Hematopoietic multipotent progenitor cell treated with erythropoietin and hydrocortisone succinate and interleukin-3 and kit ligand, for 4 days (in vitro differentiated cells): ENCODE measurements at regions not wholly inside any gene's neighbourhood (a gene's known extent, or its start where the extent isn't known, plus 50 kb on each side); places are given as distances from the start of the nearest gene placed in this dataset.
"Not testable (repeated sequence)": the region's sequence is repeated elsewhere in the genome, so short reads cannot be mapped to it uniquely, and the experiment has no call there.

ENCODE experiments used
- DNase-seq: peaks from one replicate; pipeline ENCODE4 v3.0.0-alpha.2; 2015

- DNase-seq, result no peak
These were observed 202.6 kb downstream of the TMA16 start for GRCh38 chr4:163697121-163697520.

DNA sequence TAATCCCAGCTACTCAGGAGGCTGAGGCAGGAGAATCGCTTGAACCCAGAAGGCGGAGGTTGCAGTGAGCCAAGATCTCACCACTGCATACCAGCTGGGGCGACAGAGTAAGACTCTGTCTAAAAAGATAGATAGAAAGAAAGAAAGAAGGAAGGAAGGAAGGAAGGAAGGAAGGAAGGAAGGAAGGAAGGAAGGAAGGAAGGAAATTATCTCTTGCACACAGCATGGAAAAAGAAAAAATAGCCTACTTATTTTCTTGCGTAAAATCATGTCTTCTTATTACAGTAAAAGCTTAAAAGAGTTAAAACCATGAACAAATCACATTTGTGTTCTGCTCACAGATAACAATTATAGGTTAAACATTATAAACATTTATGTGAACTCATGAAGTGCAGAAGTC lies 205.9 kb downstream of the TMA16 start:
- DNase-seq, result not testable (repeated sequence)

GRCh38 chr4:163701916-163702315 lies 207.4 kb downstream of the TMA16 start:
- DNase-seq, result no peak

GRCh38 chr4:163702736-163703135 lies 208.2 kb downstream of the TMA16 start:
- no peak for DNase-seq

DNA sequence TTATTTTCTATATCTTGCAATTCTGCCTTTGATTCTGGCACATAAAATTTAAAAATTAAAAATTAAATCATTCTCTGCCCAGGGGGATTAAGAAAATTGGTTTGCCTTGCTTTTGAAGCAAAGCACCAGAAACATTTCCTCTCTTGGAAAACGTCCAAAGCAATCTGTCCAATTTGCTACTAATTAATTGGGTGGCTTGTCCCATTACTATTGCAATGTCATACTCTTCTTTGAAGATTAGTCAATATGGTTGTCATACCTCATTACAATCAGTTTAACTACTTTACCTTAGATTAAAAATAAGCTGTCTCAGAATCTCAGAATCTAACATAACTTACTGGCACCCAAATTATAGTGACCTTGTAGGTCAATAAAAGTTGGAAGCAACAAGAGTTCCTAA lies 208.8 kb downstream of the TMA16 start:
- DNase-seq, result no peak

- DNase-seq, result no peak
These were observed 213.4 kb downstream of the TMA16 start for GRCh38 chr4:163707873-163708272.

DNA sequence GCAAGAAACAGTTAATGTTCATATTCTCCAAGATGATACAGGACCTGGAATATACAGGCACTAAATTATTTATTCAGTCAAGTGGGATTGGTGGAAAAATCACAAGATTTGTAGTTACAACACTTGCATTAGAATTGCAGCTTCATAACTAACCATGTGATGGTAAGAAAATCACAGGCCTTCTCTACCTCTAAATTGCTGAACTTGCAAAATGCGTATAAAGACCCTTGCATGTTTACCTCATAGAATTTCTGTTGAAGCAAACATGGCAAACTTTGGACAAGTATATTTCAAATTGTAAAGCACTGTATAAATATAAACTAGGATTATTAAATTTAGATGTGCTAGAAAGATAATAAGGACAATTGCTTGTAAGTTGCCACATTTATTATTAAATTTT lies 215.1 kb downstream of the TMA16 start:
- no peak for DNase-seq

- no peak for DNase-seq
These were observed 215.7 kb downstream of the TMA16 start for GRCh38 chr4:163710158-163710557.

- DNase-seq, result not testable (repeated sequence)
These were observed 230.0 kb downstream of the TMA16 start for GRCh38 chr4:163724495-163724894.

DNA sequence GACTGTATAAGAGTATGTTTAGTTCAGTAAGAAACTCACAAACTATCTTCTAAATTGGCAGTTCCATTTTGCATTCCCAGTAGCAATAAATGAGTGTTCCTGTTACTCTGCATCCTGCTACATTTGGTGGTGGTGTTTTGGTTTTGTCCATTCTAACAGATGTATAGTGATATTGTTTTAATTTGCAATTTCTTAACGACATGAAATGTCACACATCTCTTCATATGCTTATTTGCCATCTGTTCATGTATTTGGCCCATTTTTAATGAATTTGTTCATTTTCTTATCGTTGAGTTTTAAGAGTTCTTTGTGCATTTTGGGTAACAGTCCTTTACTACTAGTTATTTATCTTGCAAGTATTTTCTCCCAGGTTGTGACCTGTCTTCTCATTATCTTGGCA lies 232.2 kb downstream of the TMA16 start:
- DNase-seq, result no peak

GRCh38 chr4:163731071-163731470 lies 236.6 kb downstream of the TMA16 start:
- no peak for DNase-seq

DNA sequence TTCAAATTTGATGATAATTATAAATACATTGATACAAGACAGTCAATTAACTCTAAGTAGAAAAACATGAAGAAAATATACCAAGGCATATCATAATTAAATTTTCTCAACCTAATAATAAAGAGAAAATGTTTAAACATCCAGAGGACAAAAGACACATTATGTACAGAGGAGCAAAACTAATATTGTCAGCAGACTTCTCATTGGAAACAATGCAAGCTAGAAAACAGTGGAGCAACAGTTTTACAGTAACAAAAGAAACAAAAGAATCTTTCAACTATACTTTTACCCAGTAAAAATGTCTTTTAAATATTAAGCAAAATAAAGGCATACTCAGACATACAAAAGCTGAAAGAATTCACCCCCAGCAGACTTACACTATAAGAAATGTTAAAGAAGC lies 238.0 kb downstream of the TMA16 start:
- DNase-seq, result no peak

GRCh38 chr4:163736876-163737275 lies 242.4 kb downstream of the TMA16 start:
- DNase-seq, result peak; percentile 71

- peak; percentile 72 for DNase-seq
These were observed 243.4 kb downstream of the TMA16 start for GRCh38 chr4:163737846-163738245.

GRCh38 chr4:163738521-163738920 lies 244.0 kb downstream of the TMA16 start:
- no peak for DNase-seq

GRCh38 chr4:163744861-163745260 lies 250.4 kb downstream of the TMA16 start:
- DNase-seq, result no peak

- no peak for DNase-seq
These were observed 252.8 kb downstream of the TMA16 start for GRCh38 chr4:163747293-163747692.

- DNase-seq, result no peak
These were observed 253.4 kb downstream of the TMA16 start for GRCh38 chr4:163747886-163748285.

DNA sequence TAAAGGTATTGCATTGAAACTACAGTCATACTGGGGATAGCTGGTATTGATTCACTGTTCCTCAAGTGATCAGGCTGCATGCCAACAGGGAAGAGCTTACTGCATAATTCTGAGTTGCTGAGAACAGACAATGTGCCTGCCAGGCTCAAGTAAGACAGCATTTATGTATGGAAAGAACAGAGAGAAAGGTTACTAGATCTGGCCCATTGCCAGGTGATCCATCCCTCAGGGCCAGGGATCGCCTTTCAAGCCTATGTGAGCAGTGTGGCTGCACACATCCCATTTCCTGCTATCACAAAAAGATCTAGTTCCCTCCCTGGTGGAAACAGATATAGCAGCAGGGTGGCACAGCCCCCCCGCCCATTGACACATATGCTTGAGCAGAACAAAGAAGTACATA lies 254.0 kb downstream of the TMA16 start:
- DNase-seq, result peak; percentile 18

DNA sequence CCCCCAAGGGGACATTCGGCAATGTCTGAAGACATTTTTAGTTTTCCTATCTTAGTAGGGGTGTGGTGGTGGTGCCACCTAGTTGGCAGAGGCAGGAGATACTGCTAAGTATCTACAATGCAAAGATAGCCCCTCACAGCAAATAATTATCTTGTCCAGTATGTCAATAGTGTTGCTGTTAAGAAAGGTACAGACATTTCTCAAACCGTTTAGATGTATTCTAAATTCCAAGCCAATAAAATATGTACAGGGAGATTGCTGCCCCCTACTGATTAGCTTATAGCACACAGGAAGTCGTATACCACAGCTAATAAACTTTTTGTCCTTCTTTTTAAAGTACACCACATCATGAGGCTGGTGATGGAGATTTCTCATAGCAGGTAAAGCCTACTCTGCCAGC lies 260.5 kb downstream of the TMA16 start:
- DNase-seq, result peak; percentile 65

- no peak for DNase-seq
These were observed 262.7 kb downstream of the TMA16 start for GRCh38 chr4:163757219-163757618.

- no peak for DNase-seq
These were observed 263.5 kb downstream of the TMA16 start for GRCh38 chr4:163758032-163758431.

GRCh38 chr4:163762741-163763140 lies 268.3 kb downstream of the TMA16 start:
- no peak for DNase-seq

DNA sequence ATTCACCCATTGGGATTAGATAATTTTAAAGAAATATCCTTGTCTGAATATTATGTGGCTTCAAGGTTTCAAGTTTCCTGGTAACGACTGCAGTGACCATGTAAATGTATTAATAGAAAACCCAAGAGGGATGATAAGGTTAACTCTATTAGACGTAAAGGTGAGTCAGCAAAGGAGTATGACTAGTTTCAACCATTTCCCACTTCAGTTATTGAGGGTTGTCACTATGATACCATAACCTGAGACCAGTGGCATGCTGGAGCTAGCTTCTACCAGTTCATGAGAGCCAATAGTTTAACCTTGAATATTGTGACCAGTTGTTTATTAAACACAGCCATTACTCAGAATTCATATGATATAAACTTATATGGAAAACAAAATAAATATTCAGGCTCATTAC lies 270.1 kb downstream of the TMA16 start:
- DNase-seq, result no peak

GRCh38 chr4:163768014-163768413 lies 273.5 kb downstream of the TMA16 start:
- peak; percentile 1 for DNase-seq

GRCh38 chr4:163772238-163772637 lies 277.7 kb downstream of the TMA16 start:
- no peak for DNase-seq
